SK-N-SH (cell line): ENCODE measurements at regions not wholly inside any gene's neighbourhood (a gene's known extent, or its start where the extent isn't known, plus 50 kb on each side); places are given as distances from the start of the nearest gene placed in this dataset.

Source experiments
- CTCF ChIA-PET: fragments of 300-600, 350-600 bp; formaldehyde crosslinking; extraction: SDS; loops from one replicate; lab custom pipeline; 2021; lab: Yijun Ruan, JAX
- POLR2A ChIA-PET: fragments of 350-600 bp; sonication (Branson Sonifier 250); formaldehyde crosslinking; extraction: SDS; loops from one replicate; lab custom pipeline; 2020; ENCODE audit warnings: antibody characterized with exemption, inconsistent platforms; lab: Yijun Ruan, JAX
- DNase-seq: peaks from one replicate; pipeline ENCODE4 v3.0.0; 2012
- H2AFZ ChIP-seq: fragments of 200-600 bp; sonication (generic); 2 replicates; pipeline ENCODE4 v1.8.1; 2016; ENCODE audit warnings: antibody characterized with exemption, mild to moderate bottlenecking, low read depth
- H3F3A ChIP-seq: fragments of 200-600 bp; sonication (generic); replicated peaks from 2 replicates; pipeline ENCODE3; 2016; ENCODE audit warnings: antibody characterized with exemption, mild to moderate bottlenecking; ENCODE audit not compliant: insufficient read depth
- H3K27ac ChIP-seq, 2 experiments: fragments of 200-500 bp in 1 of 2; fragments of 200-600 bp in 1 of 2; sonication (Bioruptor generic) in 1 of 2; sonication (generic), shearing (Covaris generic) in 1 of 2; 2 replicates each; pipeline versions ENCODE4 v1.5.1 to v1.6.1; 2014 to 2016; ENCODE audit warnings: low read depth in 2 of 2, inconsistent platforms in 1 of 2, low read length in 1 of 2, mild to moderate bottlenecking in 1 of 2, mixed read lengths in 1 of 2
- H3K27me3 ChIP-seq: fragments of 200-600 bp; sonication (generic), shearing (Covaris generic); 2 replicates; pipeline ENCODE4 v1.6.1; 2016; ENCODE audit warnings: mixed run types; ENCODE audit not compliant: insufficient read depth
- H3K36me3 ChIP-seq, 2 experiments: fragments of 200-500 bp in 1 of 2; fragments of 200-600 bp in 1 of 2; sonication (Bioruptor generic) in 1 of 2; sonication (generic) in 1 of 2; replicated peaks in 1 of 2; 2 replicates each; pipeline versions ENCODE3 to v1.5.1; 2014 to 2016; ENCODE audit warnings: low read length in 1 of 2, mild to moderate bottlenecking in 1 of 2; ENCODE audit not compliant: insufficient read depth in 2 of 2, control insufficient read depth in 1 of 2
- H3K4me1 ChIP-seq, 2 experiments: fragments of 200-500 bp in 1 of 2; fragments of 200-600 bp in 1 of 2; sonication (Bioruptor generic) in 1 of 2; sonication (generic), shearing (Covaris generic) in 1 of 2; 2 replicates each; pipeline versions ENCODE4 v1.5.1 to v1.6.1; 2014 to 2016; ENCODE audit warnings: low read depth in 1 of 2, low read length in 1 of 2, mixed run types in 1 of 2; ENCODE audit not compliant: insufficient read depth in 2 of 2, control insufficient read depth in 1 of 2
- H3K4me2 ChIP-seq: fragments of 200-600 bp; sonication (generic), shearing (Covaris generic); 2 replicates; pipeline ENCODE4 v1.6.1; 2017; ENCODE audit warnings: mixed run types
- H3K4me3 ChIP-seq, 2 experiments: fragments of 200-500 bp in 1 of 2; fragments of 200-600 bp in 1 of 2; sonication (Bioruptor generic) in 1 of 2; sonication (generic), shearing (Covaris generic) in 1 of 2; 2 replicates each; pipeline versions ENCODE4 v1.5.1 to v1.8.1; 2014 to 2016; ENCODE audit warnings: low read depth in 2 of 2, inconsistent platforms in 1 of 2, low read length in 1 of 2, mild to moderate bottlenecking in 1 of 2, mixed read lengths in 1 of 2, moderate library complexity in 1 of 2
- H3K79me2 ChIP-seq: fragments of 200-600 bp; sonication (generic); 2 replicates; pipeline ENCODE4 v1.8.1; 2017; ENCODE audit warnings: mild to moderate bottlenecking; ENCODE audit not compliant: insufficient read depth
- H3K9ac ChIP-seq: fragments of 200-600 bp; sonication (generic); 2 replicates; pipeline ENCODE4 v1.6.1; 2017; ENCODE audit warnings: mixed run types
- H3K9me2 ChIP-seq: fragments of 200-600 bp; sonication (generic); 2 replicates; pipeline ENCODE4 v1.6.1; 2017; ENCODE audit warnings: mixed run types
- H3K9me3 ChIP-seq: fragments of 200-600 bp; sonication (generic); 2 replicates; pipeline ENCODE4 v1.6.1; 2017; ENCODE audit warnings: mixed run types, mild to moderate bottlenecking, moderate library complexity
- H4K20me1 ChIP-seq: fragments of 200-600 bp; sonication (generic); 2 replicates; pipeline ENCODE4 v1.6.1; 2017; ENCODE audit warnings: mild to moderate bottlenecking, mixed run types; ENCODE audit not compliant: insufficient read depth
- CHD2 ChIP-seq: fragments of 150-350 bp; IDR thresholded peaks from 2 replicates; pipeline ENCODE4 v1.6.1; 2018; ENCODE audit warnings: low read length; ENCODE audit not compliant: partially characterized antibody
- ELF1 ChIP-seq: IDR thresholded peaks from 2 replicates; pipeline ENCODE4 v1.4.0; 2012
- EP300 ChIP-seq, 2 experiments: IDR thresholded peaks; 2 replicates each; pipeline versions ENCODE4 v1.4.0 to v1.6.1; 2012; ENCODE audit warnings: borderline replicate concordance in 1 of 2, low read depth in 1 of 2, low read length in 1 of 2
- FOXJ3 ChIP-seq: sonication (generic); formaldehyde crosslinking; IDR thresholded peaks from 2 replicates; pipeline ENCODE4 v1.5.1; 2020; ENCODE audit warnings: mild to moderate bottlenecking, missing genetic modification reagents
- GABPA ChIP-seq: IDR thresholded peaks from 2 replicates; pipeline ENCODE4 v1.4.0; 2012; ENCODE audit warnings: low read depth, mild to moderate bottlenecking
- JUND ChIP-seq: IDR thresholded peaks from 2 replicates; pipeline ENCODE4 v1.4.0; 2012
- NRF1 ChIP-seq: IDR thresholded peaks from 2 replicates; pipeline ENCODE4 v1.6.1; 2012; ENCODE audit warnings: low read depth, mild to moderate bottlenecking, low read length
- POLR2AphosphoS5 ChIP-seq: IDR thresholded peaks from 2 replicates; pipeline ENCODE4 v1.6.1; 2012; ENCODE audit warnings: low read depth, low read length
- RCOR1 ChIP-seq: fragments of 150-350 bp; IDR thresholded peaks from 2 replicates; pipeline ENCODE4 v1.6.1; 2017; ENCODE audit warnings: antibody characterized with exemption, low read length
- RXRA ChIP-seq: IDR thresholded peaks from 2 replicates; pipeline ENCODE4 v1.4.0; 2012; ENCODE audit warnings: low read depth, mild to moderate bottlenecking, borderline replicate concordance
- SIN3A ChIP-seq: IDR thresholded peaks from 2 replicates; pipeline ENCODE4 v1.6.1; 2012; ENCODE audit warnings: low read depth, mild to moderate bottlenecking, low read length, moderate library complexity, borderline replicate concordance
- SMC3 ChIP-seq: IDR thresholded peaks from 2 replicates; pipeline ENCODE4 v1.6.1; 2012; ENCODE audit warnings: low read depth, low read length, improper control_type of control experiment
- TEAD4 ChIP-seq: IDR thresholded peaks from 2 replicates; pipeline ENCODE4 v1.4.0; 2012; ENCODE audit warnings: mild to moderate bottlenecking, borderline replicate concordance; ENCODE audit not compliant: insufficient read depth
- YY1 ChIP-seq: IDR thresholded peaks from 2 replicates; pipeline ENCODE4 v1.4.0; 2012; ENCODE audit warnings: low read depth, mild to moderate bottlenecking
- WGBS: methylation state at CpG from one replicate; pipeline ENCODE4 v1.1.6; 2017; ENCODE audit warnings: low lambda C conversion rate; 5-methylcytosine and 5-hydroxymethylcytosine counted together
- TF ChIP-seq, protein P1 (sequence below): IDR thresholded peaks from 2 replicates; pipeline ENCODE4 v1.4.0; 2012; ENCODE audit warnings: low read depth, borderline replicate concordance
- TF ChIP-seq, protein P2 (sequence below): IDR thresholded peaks from 2 replicates; pipeline ENCODE4 v1.6.1; 2012; ENCODE audit warnings: mild to moderate bottlenecking, low read depth, low read length, moderate library complexity

DNA sequence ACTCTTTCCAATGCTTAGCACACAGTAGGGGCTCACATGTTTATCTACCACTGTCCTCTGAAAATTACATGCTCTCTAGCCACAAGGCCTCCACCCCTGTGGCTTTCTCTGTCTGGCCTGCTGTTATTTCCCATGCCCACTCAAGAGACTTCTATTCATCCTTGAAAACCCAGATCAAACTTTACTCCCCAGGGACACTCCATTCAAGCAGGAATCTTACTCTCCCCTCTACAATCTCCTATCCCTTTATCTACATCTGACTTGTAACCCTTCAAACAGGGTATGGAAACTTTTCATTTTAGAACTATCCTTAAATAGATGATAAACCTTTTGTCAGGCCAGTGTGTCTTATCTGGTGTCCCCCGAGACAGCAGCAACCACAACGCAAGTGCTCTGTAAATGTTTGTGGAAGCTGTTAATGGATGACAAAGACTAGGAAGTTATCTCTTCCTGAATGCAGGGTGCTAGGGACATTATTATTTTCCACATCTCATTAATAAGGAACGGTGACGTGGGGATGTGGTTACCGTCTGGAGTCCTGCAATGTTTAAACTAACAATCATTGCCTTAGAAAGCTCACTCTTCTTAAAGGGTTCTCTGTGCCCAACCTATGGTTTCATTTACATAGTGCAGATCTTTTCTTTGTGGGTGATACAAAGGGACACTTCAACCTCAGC lies 322.3 kb downstream of the ARRDC4 start:
- POLR2A ChIA-PET, result no interaction called here
- WGBS, result 4% methylated on average over 5 of the region's 5 CpGs

DNA sequence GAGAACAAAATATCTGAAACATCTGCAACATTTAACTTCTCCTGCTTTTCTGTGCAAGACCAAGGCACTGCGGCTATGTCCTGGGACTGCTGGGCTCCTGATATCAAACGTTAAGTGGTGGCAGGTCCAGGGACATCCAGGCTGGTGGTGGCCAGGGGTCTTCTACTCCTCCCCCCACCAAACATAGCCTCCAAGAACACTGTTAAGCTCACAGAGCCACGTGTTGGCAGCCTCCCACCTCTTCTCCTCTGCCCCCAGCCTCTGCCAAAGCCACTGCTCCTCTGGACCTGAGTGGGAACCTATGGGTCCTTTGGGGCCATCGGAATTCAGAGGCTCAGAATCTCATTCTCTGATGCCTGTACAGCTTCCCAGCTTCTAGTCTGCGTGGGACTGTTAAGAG lies 325.7 kb downstream of the ARRDC4 start:
- POLR2A ChIA-PET, result no interaction called here
- Histone ChIP-seq H3K36me3 (no peaks in the 10 kb centered on the region), H3K27ac (no peak overlapping the region), H3K27me3 (peaks cover 27% of the 10 kb centered on the region; the same call in 1 of the 2 replicates), H3F3A (no peaks in the 10 kb centered on the region), H3K4me1 (no peaks in the 10 kb centered on the region), H3K9me2 (no peaks in the 10 kb centered on the region), H3K9ac (no peak overlapping the region), H3K79me2 (no peaks in the 10 kb centered on the region), H3K9me3 (no peaks in the 10 kb centered on the region), H3K4me2 (no peak overlapping the region), H2AFZ (no peak overlapping the region), H3K4me3 (no peak overlapping the region), H4K20me1 (no peaks in the 10 kb centered on the region)
- TF ChIP-seq FOXJ3 (CRISPR knock-in tag), result no peak
- no peak for TF ChIP-seq POLR2AphosphoS5
- TF ChIP-seq NRF1, result no peak
- TF ChIP-seq, protein P1, sequence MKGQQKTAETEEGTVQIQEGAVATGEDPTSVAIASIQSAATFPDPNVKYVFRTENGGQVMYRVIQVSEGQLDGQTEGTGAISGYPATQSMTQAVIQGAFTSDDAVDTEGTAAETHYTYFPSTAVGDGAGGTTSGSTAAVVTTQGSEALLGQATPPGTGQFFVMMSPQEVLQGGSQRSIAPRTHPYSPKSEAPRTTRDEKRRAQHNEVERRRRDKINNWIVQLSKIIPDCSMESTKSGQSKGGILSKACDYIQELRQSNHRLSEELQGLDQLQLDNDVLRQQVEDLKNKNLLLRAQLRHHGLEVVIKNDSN, result no peak
- no peak for TF ChIP-seq YY1
- TF ChIP-seq RXRA, result no peak
- no peak for TF ChIP-seq SIN3A
- TF ChIP-seq ELF1, result no peak
- no peak for TF ChIP-seq SMC3
- TF ChIP-seq GABPA, result no peak
- no peak for TF ChIP-seq RCOR1
- TF ChIP-seq TEAD4, result no peak
- TF ChIP-seq CHD2, result no peak
- no peak for TF ChIP-seq EP300 (IDR thresholded peaks at IDR 0.05; ENCODE audit: borderline replicate concordance in 1 of 2, low read depth in 1 of 2, low read length in 1 of 2)
- CTCF ChIA-PET, result interaction anchor here (0.9 to 1.4 kb wide), 4 partner anchors 10 to 387 kb away, joined by 3 to 4 read pairs (median 3); no protein-coding TSS in a partner anchor
- DNase-seq, result no peak
- whole genome bisulfite sequencing, result 2% methylated on average over 5 of the region's 5 CpGs

More for the DNA sequence above, 322.3 kb downstream of the ARRDC4 start:
- Histone ChIP-seq H3K36me3 (no peaks in the 10 kb centered on the region), H3K9me2 (no peaks in the 10 kb centered on the region), H3F3A (no peaks in the 10 kb centered on the region), H3K27ac (no peak overlapping the region), H2AFZ (no peak overlapping the region)
- CTCF ChIA-PET, result no interaction called here
- TF ChIP-seq, protein P2, sequence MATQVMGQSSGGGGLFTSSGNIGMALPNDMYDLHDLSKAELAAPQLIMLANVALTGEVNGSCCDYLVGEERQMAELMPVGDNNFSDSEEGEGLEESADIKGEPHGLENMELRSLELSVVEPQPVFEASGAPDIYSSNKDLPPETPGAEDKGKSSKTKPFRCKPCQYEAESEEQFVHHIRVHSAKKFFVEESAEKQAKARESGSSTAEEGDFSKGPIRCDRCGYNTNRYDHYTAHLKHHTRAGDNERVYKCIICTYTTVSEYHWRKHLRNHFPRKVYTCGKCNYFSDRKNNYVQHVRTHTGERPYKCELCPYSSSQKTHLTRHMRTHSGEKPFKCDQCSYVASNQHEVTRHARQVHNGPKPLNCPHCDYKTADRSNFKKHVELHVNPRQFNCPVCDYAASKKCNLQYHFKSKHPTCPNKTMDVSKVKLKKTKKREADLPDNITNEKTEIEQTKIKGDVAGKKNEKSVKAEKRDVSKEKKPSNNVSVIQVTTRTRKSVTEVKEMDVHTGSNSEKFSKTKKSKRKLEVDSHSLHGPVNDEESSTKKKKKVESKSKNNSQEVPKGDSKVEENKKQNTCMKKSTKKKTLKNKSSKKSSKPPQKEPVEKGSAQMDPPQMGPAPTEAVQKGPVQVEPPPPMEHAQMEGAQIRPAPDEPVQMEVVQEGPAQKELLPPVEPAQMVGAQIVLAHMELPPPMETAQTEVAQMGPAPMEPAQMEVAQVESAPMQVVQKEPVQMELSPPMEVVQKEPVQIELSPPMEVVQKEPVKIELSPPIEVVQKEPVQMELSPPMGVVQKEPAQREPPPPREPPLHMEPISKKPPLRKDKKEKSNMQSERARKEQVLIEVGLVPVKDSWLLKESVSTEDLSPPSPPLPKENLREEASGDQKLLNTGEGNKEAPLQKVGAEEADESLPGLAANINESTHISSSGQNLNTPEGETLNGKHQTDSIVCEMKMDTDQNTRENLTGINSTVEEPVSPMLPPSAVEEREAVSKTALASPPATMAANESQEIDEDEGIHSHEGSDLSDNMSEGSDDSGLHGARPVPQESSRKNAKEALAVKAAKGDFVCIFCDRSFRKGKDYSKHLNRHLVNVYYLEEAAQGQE, result no peak
- no peak for TF ChIP-seq ELF1
- no peak for TF ChIP-seq JUND
- no peak for TF ChIP-seq POLR2AphosphoS5
- TF ChIP-seq, all 33 proteins: peak for 0
- Histone ChIP-seq H3K4me3 (no peak overlapping the region), H3K4me1 (no peaks in the 10 kb centered on the region), H3K9ac (no peak overlapping the region), H3K9me3 (no peaks in the 10 kb centered on the region), H3K79me2 (no peaks in the 10 kb centered on the region), H4K20me1 (no peaks in the 10 kb centered on the region), H3K4me2 (no peak overlapping the region), H3K27me3 (peaks cover 36% of the 10 kb centered on the region)
- DNase-seq, result no peak
